HEK293T (cell line): ENCODE measurements at regions not wholly inside any gene's neighbourhood (a gene's known extent, or its start where the extent isn't known, plus 50 kb on each side); places are given as distances from the start of the nearest gene placed in this dataset.
"Not testable (repeated sequence)": the region's sequence is repeated elsewhere in the genome, so short reads cannot be mapped to it uniquely, and the experiment has no call there.

Experiments
- ARNT ChIP-seq: fragments of 450-650 bp; IDR thresholded peaks from 2 replicates; pipeline ENCODE4 v1.6.1; 2017; ENCODE audit warnings: mild to moderate bottlenecking
- BHLHE40 ChIP-seq: fragments of 450-650 bp; IDR thresholded peaks from 2 replicates; pipeline ENCODE4 v1.6.1; 2016; ENCODE audit warnings: mild to moderate bottlenecking, moderate library complexity, borderline replicate concordance
- FOXA1 ChIP-seq: fragments of 450-650 bp; IDR thresholded peaks from 2 replicates; pipeline ENCODE4 v1.6.1; 2016; ENCODE audit warnings: mild to moderate bottlenecking
- FOXM1 ChIP-seq: fragments of 450-650 bp; IDR thresholded peaks from 2 replicates; pipeline ENCODE4 v1.6.1; 2017; ENCODE audit warnings: mild to moderate bottlenecking, borderline replicate concordance
- HDGF ChIP-seq: fragments of 450-650 bp; IDR thresholded peaks from 2 replicates; pipeline ENCODE4 v1.6.1; 2017; ENCODE audit warnings: antibody characterized with exemption, borderline replicate concordance
- L3MBTL2 ChIP-seq: fragments of 450-650 bp; conservative IDR thresholded peaks from 2 replicates; pipeline ENCODE4 v1.6.1; 2016; ENCODE audit warnings: mild to moderate bottlenecking
- NFRKB ChIP-seq: fragments of 450-650 bp; IDR thresholded peaks from 2 replicates; pipeline ENCODE4 v1.6.1; 2016; ENCODE audit warnings: mild to moderate bottlenecking, moderate library complexity
- SP1 ChIP-seq: fragments of 450-650 bp; IDR thresholded peaks from 2 replicates; pipeline ENCODE4 v1.6.1; 2017
- SUZ12 ChIP-seq: fragments of 450-650 bp; IDR thresholded peaks from 2 replicates; pipeline ENCODE4 v1.6.1; 2016; ENCODE audit warnings: mild to moderate bottlenecking
- ZNF384 ChIP-seq: fragments of 450-650 bp; IDR thresholded peaks from 2 replicates; pipeline ENCODE4 v1.6.1; 2016
- TF ChIP-seq, protein P1 (sequence below): fragments of 450-650 bp; IDR thresholded peaks from 2 replicates; pipeline ENCODE4 v1.6.1; 2016

DNA sequence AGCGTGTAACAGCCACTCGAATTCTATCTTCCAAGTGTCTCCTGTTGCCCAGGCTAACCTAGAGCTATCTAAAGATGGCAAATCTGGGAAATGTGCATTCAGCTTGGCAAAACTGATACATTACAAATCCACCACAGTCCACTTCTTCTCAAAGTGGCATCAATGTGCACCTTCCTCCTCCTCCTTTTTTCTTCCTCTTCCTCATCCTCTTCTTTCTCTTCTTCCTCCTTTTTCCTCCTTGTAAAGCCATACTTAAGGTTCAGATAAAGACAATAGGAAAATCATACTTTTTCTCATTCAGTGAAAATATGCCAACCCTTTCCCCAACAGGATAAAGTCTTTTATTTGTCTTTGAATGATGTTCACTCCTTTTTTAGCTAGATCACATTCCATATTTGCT is 79.2 kb downstream of the PPIAL4G start:
- not testable (repeated sequence) for TF ChIP-seq HDGF, NFRKB, FOXM1, ARNT, BHLHE40, ZNF384, SUZ12, SP1, FOXA1, L3MBTL2
- TF ChIP-seq, protein P1, sequence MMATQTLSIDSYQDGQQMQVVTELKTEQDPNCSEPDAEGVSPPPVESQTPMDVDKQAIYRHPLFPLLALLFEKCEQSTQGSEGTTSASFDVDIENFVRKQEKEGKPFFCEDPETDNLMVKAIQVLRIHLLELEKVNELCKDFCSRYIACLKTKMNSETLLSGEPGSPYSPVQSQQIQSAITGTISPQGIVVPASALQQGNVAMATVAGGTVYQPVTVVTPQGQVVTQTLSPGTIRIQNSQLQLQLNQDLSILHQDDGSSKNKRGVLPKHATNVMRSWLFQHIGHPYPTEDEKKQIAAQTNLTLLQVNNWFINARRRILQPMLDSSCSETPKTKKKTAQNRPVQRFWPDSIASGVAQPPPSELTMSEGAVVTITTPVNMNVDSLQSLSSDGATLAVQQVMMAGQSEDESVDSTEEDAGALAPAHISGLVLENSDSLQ: not testable (repeated sequence)
